Stimulated activated CD4-positive, alpha-beta T cell treated with anti-CD3 and anti-CD28 coated beads, Interleukin-4, amount 100 ng/mL, for 48 hours (primary cell): ENCODE measurements at regions not wholly inside any gene's neighbourhood (a gene's known extent, or its start where the extent isn't known, plus 50 kb on each side); places are given as distances from the start of the nearest gene placed in this dataset.

ENCODE experiments used
- DNase-seq, 2 donors: peaks; one replicate each; pipeline ENCODE4 v3.0.0-alpha.2; 2020; ENCODE audit warnings: low read depth in 2 of 2

DNA sequence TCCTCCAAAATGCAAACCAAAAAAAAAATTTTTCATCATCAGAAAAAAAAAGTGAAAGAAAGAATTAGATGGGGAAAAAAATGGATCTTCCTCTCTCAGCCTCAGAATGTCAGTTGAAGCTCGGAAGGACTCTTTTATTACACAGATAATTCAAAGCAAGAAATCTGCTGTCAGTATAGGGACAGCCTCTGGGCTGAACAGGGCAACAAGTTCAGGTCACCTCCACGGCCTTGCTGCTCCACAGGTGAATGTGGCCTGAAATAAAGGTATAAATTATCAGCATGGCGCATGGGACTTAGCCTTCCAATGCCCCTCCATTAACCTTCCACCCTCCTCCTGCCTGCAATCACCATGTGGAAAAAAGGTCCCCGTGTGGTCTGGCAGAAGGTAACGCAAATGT lies 316.8 kb upstream of the POU3F3 start:
- no peak for DNase-seq

DNA sequence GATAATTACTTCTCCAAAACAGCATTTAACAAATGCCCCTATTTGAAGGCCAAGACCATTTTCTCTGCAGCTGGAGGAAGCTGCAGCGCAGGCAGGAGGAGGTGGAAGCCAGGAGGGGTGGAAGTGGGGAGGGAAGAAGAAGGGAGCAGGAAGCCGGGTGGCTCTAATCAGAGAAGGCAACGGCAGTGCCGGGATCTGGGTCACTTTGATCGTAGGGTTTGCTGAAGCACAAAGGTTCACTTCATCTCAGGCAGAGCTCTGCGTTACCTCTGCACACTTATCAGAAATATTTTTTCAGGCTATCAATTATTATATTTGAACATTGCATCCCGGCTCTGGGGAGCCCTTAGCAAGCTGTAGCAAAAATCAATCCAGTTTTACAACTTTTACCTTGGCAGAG lies 315.8 kb upstream of the POU3F3 start:
- no peak for DNase-seq

DNA sequence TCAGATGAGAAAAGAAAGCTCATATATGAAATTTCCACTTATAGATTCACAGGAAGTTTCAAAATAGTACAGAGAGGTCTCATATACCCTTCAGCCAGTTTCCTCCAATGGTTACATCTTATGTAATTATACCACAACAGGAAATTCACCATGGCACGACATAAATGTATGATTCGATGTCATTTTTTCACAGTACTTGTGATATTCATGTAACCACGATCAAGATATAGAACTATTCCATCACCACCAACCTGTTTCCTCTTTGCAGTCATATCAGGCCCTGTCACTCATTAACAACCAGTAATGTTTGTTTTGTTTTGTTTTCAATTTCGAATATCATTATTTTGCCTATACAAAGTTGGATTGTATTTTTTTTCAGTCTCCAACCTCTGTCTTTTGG lies 314.3 kb upstream of the POU3F3 start:
- no peak for DNase-seq

DNA sequence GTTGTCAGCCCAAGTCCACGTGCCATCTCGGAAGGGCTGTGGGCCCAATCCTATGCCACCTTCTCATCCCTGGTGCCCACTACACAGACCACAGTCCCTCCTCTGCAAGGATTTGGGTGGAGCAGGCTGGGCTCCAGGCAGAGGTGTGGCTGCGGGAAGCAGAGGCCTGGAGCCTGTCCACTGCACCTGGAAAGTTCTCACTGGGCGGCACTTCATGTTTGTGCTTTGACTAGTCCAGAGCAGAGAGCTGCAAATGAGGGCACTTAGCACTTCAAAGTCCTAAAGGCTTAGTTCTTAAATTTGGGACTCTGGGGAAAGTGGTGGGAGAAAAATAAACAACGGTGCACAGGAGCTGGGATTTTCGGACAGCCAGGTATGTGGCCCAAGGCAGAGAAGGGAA lies 308.9 kb upstream of the POU3F3 start:
- DNase-seq, result no peak

DNA sequence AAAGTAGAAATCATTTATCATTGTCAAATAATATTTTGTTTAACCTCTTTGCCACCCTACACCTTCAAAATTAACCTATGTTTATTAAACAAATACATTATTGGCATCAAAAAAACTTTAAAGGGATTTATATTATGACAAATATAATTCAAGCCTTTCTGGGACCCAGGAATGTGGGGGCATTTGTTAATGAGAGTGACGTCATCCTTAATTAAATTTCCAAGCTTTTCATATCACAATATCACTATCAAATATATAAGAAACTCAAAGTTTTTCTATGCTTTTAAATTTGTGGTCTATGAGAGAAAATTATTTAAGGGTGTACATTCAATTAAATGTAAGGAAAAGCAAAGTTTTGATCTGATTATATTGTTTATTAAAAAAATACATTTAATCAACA lies 307.4 kb upstream of the POU3F3 start:
- DNase-seq, result no peak

DNA sequence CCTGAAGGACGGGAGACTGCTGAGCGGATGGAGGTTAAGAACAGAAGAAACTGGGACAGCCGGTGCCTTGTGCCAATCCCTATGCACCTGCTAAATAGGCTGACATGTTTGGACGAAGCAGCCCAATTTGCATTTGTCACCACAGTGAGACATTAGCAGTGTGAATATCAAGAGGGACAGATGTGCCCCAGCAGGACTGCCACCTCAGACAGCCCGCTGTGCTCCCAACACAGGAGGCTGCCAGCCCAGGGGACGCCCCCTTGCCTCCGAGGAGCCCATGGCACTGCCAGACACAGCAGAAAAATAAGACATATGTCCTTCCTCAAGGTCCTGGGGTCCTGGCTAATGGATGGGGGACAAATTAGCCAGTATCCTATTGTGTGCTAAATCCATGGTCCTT lies 306.7 kb upstream of the POU3F3 start:
- DNase-seq, result no peak

DNA sequence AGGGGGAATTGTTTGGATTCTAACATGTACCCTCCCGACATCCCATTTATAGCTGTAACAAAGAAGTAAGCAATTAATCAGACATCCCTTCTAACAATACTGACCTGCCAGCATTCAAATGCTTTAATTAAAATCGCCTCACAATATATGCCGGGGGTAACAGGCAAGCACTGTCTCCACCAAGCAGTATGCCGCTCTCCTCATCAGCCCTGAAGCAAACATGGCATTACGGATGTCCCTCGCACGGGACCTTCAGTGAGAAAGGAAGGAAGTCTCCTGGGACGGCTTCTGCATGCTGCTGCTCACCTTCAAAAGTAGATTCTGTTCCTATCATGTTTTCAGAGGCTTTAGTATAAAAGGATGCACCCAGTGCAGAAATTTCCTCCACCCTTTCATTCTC lies 292.7 kb upstream of the POU3F3 start:
- no peak for DNase-seq

DNA sequence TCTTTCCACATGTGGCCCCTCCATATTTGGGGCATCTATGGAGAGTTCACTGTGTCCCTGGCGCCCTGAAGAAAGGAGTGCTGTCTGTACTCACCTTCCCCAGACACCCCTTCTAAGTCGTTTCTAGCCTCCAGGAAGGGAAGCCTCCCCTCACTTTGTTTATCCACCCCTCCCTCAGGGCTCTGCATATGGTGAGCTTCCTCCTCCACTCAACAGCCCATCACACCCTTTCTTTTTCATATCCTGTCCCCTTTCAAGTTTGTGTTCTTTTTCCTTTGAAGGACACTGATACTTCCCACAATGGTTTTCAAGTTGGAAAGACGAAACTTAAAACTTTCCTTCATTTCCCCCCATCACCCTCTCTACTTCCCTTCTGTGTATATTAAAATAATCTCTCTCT lies 291.4 kb upstream of the POU3F3 start:
- DNase-seq, result no peak

DNA sequence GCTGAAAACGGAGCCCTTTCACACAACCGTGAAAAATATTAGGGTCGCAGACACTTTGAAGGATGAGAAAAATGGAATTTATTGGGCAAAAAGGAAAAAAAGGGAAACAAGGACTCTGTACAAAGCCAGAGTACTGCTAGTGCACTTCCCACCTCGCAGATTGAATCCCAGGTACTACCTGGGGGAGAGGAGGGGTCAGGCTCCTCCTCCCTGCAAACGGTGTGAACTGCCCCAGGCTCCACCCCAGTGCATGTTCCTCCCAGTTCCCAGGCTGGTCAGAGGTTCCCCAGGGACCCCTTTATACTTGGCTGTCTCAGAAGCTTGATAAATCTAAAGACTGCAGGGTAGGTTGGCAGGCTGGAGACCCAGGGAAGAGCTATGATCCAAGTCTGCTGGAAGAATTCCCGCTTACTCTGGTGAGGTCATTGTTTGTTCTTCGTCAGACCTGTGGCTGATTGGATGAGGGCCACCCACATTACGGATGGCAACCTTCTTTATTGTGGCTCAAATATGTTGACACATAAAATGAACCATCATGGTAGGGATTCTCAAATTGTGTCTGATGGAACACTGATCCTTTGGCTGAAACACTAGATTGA lies 290.4 kb upstream of the POU3F3 start:
- no peak for DNase-seq

DNA sequence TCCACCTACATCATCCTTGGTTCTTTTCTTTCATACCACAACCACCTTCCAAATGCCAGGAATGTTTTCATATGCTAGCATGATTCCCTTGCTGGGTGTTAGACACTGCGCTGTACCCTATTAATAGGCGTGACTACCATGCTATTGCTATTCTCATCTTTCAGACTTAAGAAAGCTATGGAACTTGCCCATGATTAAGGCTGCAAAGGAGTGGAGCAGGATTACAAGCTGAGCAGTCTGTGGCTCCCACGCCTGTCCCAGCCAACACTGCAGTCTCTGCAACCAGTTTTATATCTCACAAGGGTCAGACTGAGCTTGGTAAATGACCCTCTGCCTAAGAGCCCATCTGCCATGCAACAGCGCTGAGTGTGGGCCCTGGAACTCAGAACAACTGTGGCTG lies 285.7 kb upstream of the POU3F3 start:
- no peak for DNase-seq

DNA sequence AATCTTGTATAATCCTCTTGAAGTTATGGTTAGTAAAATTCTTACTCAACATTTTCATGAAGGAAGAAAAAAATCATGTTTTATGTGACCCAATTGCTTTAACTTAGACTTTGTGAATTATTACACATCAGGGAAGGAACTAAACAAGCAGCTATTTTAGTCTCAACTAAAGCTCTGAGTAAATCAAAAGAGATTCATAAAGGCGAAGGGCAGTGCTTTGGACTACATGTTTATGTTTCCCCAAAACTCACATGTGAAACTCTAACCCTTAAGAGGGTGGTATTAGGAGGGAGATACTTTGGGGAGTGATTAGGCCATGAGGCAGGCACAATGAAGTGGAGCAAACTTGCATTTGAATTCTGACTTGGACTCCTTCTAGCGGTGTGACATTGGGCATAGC lies 283.7 kb upstream of the POU3F3 start:
- DNase-seq, result no peak

DNA sequence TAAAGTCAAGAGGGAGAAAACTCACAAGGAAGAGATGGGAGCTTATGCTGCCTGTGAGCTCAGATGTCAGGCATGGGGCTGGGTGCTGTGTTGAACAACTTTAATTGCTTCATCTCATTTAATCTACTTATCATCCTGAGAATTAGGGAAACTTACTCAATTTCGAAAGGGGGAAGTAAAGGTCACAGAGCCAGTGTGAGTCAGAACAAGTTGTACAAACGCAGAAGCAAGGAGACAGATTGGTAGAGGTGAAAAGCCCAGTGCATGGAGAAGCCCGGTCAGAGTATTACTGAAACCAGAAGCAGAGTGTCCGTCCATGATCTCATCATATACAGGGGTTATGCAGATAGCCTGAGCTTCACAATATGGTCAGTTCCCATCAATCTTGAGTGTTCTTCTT lies 281.1 kb upstream of the POU3F3 start:
- DNase-seq, result no peak

DNA sequence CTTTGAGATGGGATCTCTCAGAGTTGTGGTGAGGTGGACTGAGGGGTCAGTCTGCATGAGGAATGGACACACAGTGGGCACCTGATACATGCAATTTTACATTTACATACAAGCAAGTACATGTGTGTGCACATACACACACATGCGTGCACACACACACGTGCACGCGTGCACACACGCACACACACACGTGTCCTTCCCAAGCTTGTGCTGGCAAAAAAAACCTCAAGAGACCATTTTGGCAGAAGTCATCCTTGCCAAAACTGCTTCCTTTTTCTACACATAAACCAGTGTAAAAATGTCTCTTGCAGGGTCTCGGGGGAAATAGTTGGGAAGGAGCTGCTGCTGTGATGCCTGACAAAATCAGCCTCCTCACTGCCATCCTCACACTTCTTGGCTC lies 279.5 kb upstream of the POU3F3 start:
- DNase-seq, result no peak

DNA sequence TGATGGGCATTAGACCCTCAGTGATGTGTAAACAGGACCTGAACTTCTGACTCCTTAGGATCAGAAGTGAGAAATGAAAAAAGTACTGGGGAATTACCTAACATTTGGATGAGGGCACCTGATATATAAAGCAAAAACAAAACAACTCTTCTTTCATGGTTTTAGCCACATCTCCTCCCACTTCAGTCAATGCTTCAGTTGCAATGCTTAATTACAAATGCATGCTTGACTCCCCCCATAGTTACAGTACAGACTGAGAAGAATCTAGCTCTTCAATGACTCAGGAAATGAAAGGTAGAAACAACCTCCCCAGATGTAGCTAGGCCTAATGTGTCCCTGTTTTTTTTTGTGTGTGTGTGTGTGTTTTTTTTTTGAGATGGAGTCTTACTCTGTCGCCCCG lies 276.8 kb upstream of the POU3F3 start:
- no peak for DNase-seq

DNA sequence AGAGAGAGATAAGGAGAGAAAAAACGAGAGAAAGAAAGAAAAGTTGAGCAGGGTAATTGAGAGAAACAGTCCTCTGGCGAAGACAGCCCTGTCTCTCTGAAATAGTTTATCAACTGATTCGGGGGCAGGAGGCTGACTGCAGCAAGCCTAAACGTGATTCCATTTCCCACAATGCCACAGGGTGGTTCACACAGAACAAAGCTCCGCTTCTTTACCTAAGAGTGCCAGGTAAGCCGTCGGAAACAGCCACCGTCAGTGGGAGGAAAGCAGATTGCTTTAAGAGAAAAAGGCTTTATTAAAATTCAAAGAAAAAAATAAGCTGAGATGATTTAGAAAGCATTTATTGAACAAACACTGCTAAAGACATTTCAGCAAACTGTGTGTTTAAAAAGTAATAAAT lies 271.4 kb upstream of the POU3F3 start:
- no peak for DNase-seq

DNA sequence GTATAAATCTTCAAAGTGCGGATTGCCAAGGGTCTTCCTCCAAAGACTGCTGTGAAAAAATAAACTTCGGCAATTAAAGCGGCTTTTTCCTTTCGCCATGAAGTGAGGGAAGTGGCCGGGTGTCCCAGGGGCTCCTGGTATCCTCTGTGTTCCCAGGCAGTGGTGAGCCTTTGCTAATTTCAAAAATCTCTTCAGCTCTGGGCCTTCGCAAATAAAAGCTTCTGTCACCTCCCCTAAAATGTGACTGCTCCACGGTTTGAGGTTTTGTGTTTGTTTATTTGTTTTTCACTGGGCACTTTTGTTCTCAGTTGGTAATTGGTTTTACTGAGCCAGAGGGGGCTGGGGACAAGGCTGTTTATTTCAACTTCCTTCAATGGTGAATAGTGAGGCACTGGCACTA lies 270.1 kb upstream of the POU3F3 start:
- DNase-seq, result no peak

DNA sequence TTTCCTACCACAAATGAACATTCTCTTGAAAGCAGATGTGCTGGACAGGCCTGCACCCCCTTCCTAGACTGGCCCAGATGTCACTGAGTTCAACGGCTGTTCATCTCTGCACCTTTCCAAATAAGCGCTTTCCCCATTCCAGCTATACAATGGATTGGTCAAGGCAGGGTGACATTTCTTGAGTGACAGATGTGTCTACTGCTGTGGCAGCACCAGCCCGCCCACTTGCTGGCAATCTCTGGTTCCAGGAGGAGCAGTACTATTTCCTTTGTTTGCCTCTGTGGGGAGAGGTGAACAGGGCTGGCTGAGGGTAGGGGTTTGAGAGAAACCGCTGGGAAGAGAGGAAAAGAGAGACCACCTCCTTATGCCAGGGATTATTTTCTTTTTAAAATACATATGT lies 269.5 kb upstream of the POU3F3 start:
- DNase-seq, result no peak

DNA sequence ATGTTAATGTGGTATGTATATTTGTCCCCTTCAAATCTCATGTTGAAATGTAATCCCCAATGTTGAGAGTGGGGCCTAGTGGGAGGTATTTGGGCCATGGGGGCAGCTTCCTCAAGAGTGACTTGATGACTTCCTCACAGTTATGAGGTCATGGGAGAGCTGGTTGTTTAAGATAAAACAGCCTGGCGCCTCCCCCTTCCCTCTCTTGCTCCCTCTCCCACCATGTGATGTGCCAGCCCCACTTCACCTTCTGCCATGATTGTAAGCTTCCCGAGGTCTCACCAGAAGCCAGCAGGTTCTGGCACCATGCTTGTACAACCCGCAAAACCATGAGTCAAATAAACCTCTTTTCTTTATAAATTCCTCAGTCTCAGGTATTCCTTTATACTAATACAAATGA lies 258.3 kb upstream of the POU3F3 start:
- no peak for DNase-seq

DNA sequence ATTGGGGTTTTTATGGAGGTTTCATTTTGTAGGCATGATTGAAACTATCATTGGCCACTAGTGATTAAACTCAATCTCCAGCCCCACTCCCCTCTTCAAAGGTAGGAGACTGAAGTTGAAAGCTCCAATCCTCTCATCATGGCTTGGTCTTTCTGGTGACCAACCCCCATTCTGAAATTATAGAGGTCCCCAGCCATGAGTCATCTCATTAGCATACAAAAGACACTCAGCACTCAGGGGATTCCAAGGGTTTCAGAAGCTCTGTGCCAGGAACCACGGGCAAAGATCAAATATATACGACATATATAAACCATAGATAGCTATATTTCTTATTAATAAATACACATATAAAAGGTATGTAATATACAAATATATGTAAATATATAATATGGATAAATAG lies 256.0 kb upstream of the POU3F3 start:
- no peak for DNase-seq

DNA sequence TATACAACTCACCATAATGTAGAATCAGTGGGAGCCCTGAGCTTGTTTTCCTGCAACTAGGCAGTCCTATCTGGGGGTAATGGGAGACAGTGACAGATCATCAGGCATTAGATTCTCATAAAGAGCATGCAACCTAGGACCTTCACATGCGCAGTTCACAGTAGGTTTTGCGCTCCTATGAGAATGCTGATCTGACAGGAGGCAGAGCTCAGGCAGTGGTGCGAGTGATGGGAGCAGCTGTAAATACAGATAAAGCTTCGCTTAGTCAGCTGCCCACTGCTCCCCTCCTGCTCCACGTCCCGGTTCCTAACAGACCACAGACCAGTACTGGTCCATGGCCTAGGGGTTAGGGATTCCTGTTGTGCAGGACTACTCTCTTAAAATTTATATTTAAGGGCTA lies 255.3 kb upstream of the POU3F3 start:
- DNase-seq, result no peak

DNA sequence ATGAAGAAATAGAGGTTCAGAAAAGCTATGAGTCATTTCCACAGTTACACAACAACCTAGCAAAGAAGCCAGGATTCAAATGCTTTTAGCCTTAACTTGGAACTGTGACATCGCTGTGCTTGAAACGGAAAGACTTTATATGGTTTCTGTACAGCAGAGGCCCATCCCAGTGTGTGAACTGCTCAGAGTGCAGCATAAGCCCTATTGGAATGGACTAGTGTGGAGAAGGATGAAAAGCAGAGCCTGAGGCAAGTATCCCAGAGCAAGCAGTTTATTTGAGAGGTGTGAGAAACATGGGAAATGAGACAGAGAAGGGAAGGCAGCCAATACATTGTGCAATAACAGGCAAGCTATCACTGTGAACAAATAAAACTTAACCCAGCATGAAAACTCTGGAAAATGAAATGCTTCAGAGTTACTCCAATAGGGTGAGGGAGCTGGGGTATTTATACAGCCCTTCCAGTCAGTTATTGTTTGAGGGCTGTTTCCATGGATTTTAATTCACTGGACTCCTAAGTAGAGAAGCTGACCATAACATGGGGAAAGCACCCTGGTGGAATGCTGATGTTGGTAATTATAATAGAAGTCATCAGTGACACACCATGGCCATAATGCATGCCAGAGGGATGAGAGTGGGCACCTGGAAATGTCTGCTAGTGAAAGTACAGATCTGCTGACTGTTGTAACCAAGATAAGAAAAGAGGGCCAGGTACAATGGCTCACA lies 254.0 kb upstream of the POU3F3 start:
- DNase-seq, result no peak

DNA sequence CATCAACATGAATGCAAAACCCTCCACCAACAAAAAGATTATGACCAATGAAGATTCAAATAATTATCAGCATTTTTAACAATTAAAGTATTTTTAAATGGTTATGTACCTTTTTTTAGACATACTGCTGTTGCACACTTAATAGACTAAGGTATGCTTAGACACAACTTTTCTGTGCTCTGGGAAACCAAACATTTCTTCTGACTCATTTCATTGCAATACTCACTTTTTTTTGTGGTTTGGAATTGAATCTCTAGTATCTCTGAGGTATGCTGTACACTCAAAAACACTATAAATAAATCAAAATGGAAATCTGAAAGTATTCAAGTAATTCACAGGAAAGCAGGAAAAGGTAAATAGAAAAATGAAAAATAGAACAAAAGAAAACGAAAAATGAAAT lies 247.9 kb upstream of the POU3F3 start:
- DNase-seq, result no peak

DNA sequence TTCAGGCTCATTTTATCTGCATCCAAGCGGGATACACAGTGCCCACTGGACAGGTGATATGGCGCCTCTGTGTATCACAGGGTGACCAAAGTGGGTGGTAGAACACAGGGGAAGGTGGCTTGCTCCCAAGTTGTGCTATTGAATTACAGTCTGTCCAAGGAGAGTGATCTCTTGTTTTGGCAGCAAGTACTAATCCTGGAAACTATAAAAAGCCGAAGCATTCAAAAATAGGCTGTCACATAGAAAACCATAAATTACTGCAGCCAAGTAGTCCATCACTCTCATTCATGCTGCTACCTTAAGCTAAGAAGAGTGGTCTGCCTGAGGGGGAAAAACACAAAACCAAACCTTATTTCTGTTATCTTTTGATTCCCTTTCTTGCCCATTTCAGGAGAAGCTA lies 237.1 kb upstream of the POU3F3 start:
- DNase-seq, result no peak

DNA sequence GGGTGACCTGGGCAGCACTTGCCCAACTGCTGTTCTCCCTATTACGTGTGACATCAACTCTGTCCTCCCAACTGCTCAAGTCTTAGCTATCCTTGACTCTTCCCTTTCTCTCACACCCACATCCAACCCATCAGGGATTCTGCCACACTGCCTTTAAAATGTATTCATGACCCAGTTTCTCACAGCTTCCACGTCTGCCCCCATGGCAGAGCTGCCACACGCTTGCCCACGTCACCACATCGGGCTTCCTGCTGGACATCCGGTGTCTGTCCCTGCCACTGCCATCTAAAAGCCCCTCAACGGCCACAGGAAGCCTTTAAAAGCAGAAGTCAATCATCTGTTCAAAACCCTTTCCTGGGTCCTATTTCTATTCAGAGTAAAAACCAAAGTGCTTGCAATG lies 233.1 kb upstream of the POU3F3 start:
- DNase-seq, result no peak
